Peyer's patch (tissue), 4 donors: ENCODE measurements at regions not wholly inside any gene's neighbourhood (a gene's known extent, or its start where the extent isn't known, plus 50 kb on each side); places are given as distances from the start of the nearest gene placed in this dataset.

Experiments used
- DNase-seq, 3 donors: peaks; one replicate each; pipeline ENCODE4 v3.0.0-alpha.2; 2017 to 2019
- H3K27ac ChIP-seq, 4 donors: fragments of 200-600 bp; sonication (generic); one replicate each; pipeline ENCODE4 v1.5.1; 2016 to 2019
- H3K27me3 ChIP-seq, 2 donors: fragments of 200-600 bp; sonication (generic); one replicate each; pipeline ENCODE4 v1.5.1; 2019
- H3K36me3 ChIP-seq, 3 donors: fragments of 200-600 bp; sonication (generic); one replicate each; pipeline ENCODE4 v1.5.1; 2016 to 2019
- H3K4me1 ChIP-seq, 4 donors: fragments of 200-600 bp; sonication (generic); one replicate each; pipeline ENCODE4 v1.5.1; 2016 to 2019
- H3K4me3 ChIP-seq, 4 donors: fragments of 200-600 bp; sonication (generic); 1 replicate in 3 of 4; 2 replicates in 1 of 4; pipeline ENCODE4 v1.5.1; 2016 to 2019; ENCODE audit warnings: mild to moderate bottlenecking in 1 of 4
- H3K9me3 ChIP-seq, 4 donors: fragments of 200-600 bp; sonication (generic); one replicate each; pipeline ENCODE4 v1.5.1; 2016 to 2019; ENCODE audit warnings: mild to moderate bottlenecking in 1 of 4
- CTCF ChIP-seq, 6 experiments: fragments of 450-650 bp in 4 of 6; fragments of 200-600 bp in 2 of 6; sonication (generic) in 1 of 6; IDR thresholded peaks; one replicate each; pipeline ENCODE4 v1.5.1; 2017 to 2019; ENCODE audit warnings: antibody characterized with exemption in 6 of 6, mild to moderate bottlenecking in 3 of 6, moderate library complexity in 1 of 6
- POLR2A ChIP-seq, 2 donors: fragments of 450-650 bp; IDR thresholded peaks; one replicate each; pipeline ENCODE4 v1.5.1; 2017; ENCODE audit warnings: antibody characterized with exemption in 2 of 2, mild to moderate bottlenecking in 2 of 2, moderate library complexity in 2 of 2

- DNase-seq: no peak
- no peaks in the 10 kb centered on the region for H3K27me3 ChIP-seq
- TF ChIP-seq CTCF (IDR thresholded peaks at IDR 0.05) (no peak), POLR2A (IDR thresholded peaks at IDR 0.05) (no peak)
- H3K27ac ChIP-seq: no peak overlapping the region
- H3K4me3 ChIP-seq: no peak overlapping the region
- H3K9me3 ChIP-seq: no peaks in the 10 kb centered on the region
- H3K4me1 ChIP-seq: no peaks in the 10 kb centered on the region
- H3K36me3 ChIP-seq: no peaks in the 10 kb centered on the region
These were observed 224.5 kb downstream of the TTC32 start for GRCh38 chr2:19677215-19677777.

DNA sequence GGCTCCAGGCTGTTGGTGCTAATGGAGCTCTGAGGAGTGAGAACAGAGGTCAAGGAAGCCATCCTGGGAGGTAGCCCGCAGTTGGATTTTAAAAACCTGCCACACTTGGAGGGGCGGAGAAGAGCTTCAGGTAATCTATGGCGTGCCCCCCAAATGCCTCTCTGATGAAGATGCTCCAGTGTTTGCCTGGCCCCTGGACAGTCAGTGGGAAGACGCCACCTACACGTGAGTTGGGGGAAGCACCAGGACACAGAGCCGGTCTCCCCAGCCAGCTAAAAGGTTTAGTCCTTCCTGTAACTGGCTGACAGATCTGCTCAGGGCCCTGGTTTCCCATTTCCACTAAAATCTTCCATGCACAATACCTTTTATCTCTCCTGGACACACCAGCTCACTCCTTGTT is 225.0 kb downstream of the TTC32 start:
- no peak overlapping the region for H3K27ac ChIP-seq
- no peaks in the 10 kb centered on the region for H3K27me3 ChIP-seq
- no peak for DNase-seq
- TF ChIP-seq CTCF (IDR thresholded peaks at IDR 0.05) (no peak), POLR2A (IDR thresholded peaks at IDR 0.05) (no peak)
- H3K36me3 ChIP-seq: no peaks in the 10 kb centered on the region
- no peak overlapping the region for H3K4me3 ChIP-seq
- H3K9me3 ChIP-seq: no peaks in the 10 kb centered on the region
- no peaks in the 10 kb centered on the region for H3K4me1 ChIP-seq

- no peaks in the 10 kb centered on the region for H3K9me3 ChIP-seq
- no peak for DNase-seq
- TF ChIP-seq POLR2A (IDR thresholded peaks at IDR 0.05) (no peak), CTCF (IDR thresholded peaks at IDR 0.05) (no peak)
- H3K27ac ChIP-seq: no peak overlapping the region
- H3K4me3 ChIP-seq: no peak overlapping the region
- no peaks in the 10 kb centered on the region for H3K27me3 ChIP-seq
- no peaks in the 10 kb centered on the region for H3K36me3 ChIP-seq
- no peaks in the 10 kb centered on the region for H3K4me1 ChIP-seq
These were observed 225.8 kb downstream of the TTC32 start for GRCh38 chr2:19675856-19676460.

GRCh38 chr2:19675003-19675629 is 226.7 kb downstream of the TTC32 start:
- H3K36me3 ChIP-seq: no peaks in the 10 kb centered on the region
- TF ChIP-seq CTCF (IDR thresholded peaks at IDR 0.05) (no peak), POLR2A (IDR thresholded peaks at IDR 0.05) (no peak)
- no peak for DNase-seq
- no peaks in the 10 kb centered on the region for H3K27me3 ChIP-seq
- H3K4me3 ChIP-seq: no peak overlapping the region
- no peaks in the 10 kb centered on the region for H3K4me1 ChIP-seq
- no peak overlapping the region for H3K27ac ChIP-seq
- no peaks in the 10 kb centered on the region for H3K9me3 ChIP-seq

- Histone ChIP-seq H3K4me1 (no peaks in the 10 kb centered on the region), H3K27me3 (no peaks in the 10 kb centered on the region), H3K27ac (no peak overlapping the region), H3K36me3 (no peaks in the 10 kb centered on the region), H3K4me3 (no peak overlapping the region), H3K9me3 (no peaks in the 10 kb centered on the region)
- DNase-seq: no peak
- TF ChIP-seq CTCF (IDR thresholded peaks at IDR 0.05) (no peak), POLR2A (IDR thresholded peaks at IDR 0.05) (no peak)
These were observed 227.5 kb downstream of the TTC32 start for GRCh38 chr2:19674051-19675002.
